22Rv1 (cell line): ENCODE measurements at regions not wholly inside any gene's neighbourhood (a gene's known extent, or its start where the extent isn't known, plus 50 kb on each side); places are given as distances from the start of the nearest gene placed in this dataset.
"Not testable (repeated sequence)": the region's sequence is repeated elsewhere in the genome, so short reads cannot be mapped to it uniquely, and the experiment has no call there.

ENCODE experiments used
- CTCF ChIP-seq: fragments of 450-650 bp; IDR thresholded peaks from 2 replicates; pipeline ENCODE4 v1.5.1; 2017; ENCODE audit warnings: mild to moderate bottlenecking
- ZFX ChIP-seq: fragments of 450-650 bp; IDR thresholded peaks from 2 replicates; pipeline ENCODE4 v1.6.1; 2017; ENCODE audit warnings: antibody characterized with exemption, borderline replicate concordance

- not testable (repeated sequence) for TF ChIP-seq CTCF, ZFX
Observed at GRCh38 chr3:147317080-147317479, 89.3 kb downstream of the ZIC4 start.
